ENCODE measurements at regions not wholly inside any gene's neighbourhood (a gene's known extent, or its start where the extent isn't known, plus 50 kb on each side); places are given as distances from the start of the nearest gene placed in this dataset.

DNA sequence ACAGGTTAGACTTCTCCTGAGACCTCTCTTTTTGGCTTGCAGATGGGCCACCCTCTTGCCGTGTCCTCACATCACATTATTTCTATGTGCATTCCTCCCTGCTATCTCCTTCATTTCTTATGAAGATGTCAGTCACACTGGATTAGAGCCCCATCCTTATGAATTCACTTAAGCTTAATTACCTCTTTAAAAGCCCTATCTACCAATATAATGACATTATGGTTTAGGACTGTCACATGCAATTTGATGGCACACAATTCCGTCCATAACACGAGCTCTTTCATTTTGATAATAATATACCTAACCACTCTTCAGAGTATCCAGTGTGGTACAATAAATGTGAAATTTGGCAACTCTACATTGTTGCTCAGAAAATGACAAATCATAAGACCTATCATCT is 1037.3 kb downstream of the DIAPH3 start:
- TF ChIP-seq CTCF (conservative IDR thresholded peaks at IDR 0.05; ENCODE audit: low read depth in 2 of 2) (no peak), CREB1 (CRISPR knock-in tag; IDR thresholded peaks at IDR 0.05; ENCODE audit: low read depth) (no peak), POLR2AphosphoS5 (IDR thresholded peaks at IDR 0.05; ENCODE audit: low read depth) (no peak)

All from GM23338 (cell line).